Type B pancreatic cell (in vitro differentiated cells): ENCODE measurements at regions not wholly inside any gene's neighbourhood (a gene's known extent, or its start where the extent isn't known, plus 50 kb on each side); places are given as distances from the start of the nearest gene placed in this dataset.

Experiments
- DNase-seq: peaks from one replicate; pipeline ENCODE4 v3.0.0; 2021; ENCODE audit warnings: mixed read lengths; ENCODE audit not compliant: unreplicated experiment; ENCODE audit errors: extremely low spot score
- H3K27ac Mint-ChIP-seq: 2 replicates; pipeline ENCODE4 v1.8.0; 2021; ENCODE audit warnings: mild to moderate bottlenecking, mixed read lengths
- H3K27me3 Mint-ChIP-seq: 2 replicates; pipeline ENCODE4 v1.8.0; 2021; ENCODE audit warnings: mixed read lengths
- H3K36me3 Mint-ChIP-seq: 2 replicates; pipeline ENCODE4 v1.8.0; 2021; ENCODE audit warnings: mixed read lengths
- H3K4me1 Mint-ChIP-seq: one replicate; pipeline ENCODE4 v1.8.0; 2021; ENCODE audit warnings: mixed read lengths; ENCODE audit not compliant: unreplicated experiment
- H3K4me3 Mint-ChIP-seq: 2 replicates; pipeline ENCODE4 v1.8.0; 2021; ENCODE audit warnings: mild to moderate bottlenecking, mixed read lengths
- H3K9me3 Mint-ChIP-seq: 2 replicates; pipeline ENCODE4 v1.8.0; 2021; ENCODE audit warnings: mixed read lengths
- TF ChIP-seq, protein P1 (sequence below): fragments of 200-600 bp; sonication (generic); conservative IDR thresholded peaks from 2 replicates; pipeline ENCODE4 v1.5.0; 2021; ENCODE audit warnings: antibody characterized with exemption, mild to moderate bottlenecking

DNA sequence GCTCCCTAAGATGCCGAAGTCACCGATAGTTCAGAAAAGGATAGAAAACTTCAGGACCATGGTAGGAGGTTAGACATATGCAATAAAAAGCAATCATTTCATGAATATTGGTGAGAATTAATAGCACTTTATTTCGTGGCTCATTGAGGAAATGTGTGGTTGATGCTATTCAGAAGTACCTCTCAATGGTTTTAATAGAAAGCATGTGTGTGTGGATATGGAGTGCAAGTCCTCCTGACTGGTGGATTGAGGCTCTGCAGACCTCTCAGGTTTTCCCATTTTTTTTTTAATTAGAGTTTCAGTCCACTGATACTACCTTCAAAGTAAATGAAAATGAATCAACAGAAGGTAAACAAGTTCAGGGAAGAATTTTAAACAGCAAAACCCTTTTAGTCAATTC lies 384.3 kb upstream of the RARB start:
- H3K4me1 Mint-ChIP-seq, result peaks cover 37% of the 10 kb centered on the region
- DNase-seq, result no peak
- no peaks in the 10 kb centered on the region for H3K27me3 Mint-ChIP-seq
- TF ChIP-seq, protein P1, sequence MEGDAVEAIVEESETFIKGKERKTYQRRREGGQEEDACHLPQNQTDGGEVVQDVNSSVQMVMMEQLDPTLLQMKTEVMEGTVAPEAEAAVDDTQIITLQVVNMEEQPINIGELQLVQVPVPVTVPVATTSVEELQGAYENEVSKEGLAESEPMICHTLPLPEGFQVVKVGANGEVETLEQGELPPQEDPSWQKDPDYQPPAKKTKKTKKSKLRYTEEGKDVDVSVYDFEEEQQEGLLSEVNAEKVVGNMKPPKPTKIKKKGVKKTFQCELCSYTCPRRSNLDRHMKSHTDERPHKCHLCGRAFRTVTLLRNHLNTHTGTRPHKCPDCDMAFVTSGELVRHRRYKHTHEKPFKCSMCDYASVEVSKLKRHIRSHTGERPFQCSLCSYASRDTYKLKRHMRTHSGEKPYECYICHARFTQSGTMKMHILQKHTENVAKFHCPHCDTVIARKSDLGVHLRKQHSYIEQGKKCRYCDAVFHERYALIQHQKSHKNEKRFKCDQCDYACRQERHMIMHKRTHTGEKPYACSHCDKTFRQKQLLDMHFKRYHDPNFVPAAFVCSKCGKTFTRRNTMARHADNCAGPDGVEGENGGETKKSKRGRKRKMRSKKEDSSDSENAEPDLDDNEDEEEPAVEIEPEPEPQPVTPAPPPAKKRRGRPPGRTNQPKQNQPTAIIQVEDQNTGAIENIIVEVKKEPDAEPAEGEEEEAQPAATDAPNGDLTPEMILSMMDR, result no peak
- no peak overlapping the region for H3K4me3 Mint-ChIP-seq
- H3K9me3 Mint-ChIP-seq, result peaks cover 6% of the 10 kb centered on the region
- H3K36me3 Mint-ChIP-seq, result no peaks in the 10 kb centered on the region
- no peak overlapping the region for H3K27ac Mint-ChIP-seq

DNA sequence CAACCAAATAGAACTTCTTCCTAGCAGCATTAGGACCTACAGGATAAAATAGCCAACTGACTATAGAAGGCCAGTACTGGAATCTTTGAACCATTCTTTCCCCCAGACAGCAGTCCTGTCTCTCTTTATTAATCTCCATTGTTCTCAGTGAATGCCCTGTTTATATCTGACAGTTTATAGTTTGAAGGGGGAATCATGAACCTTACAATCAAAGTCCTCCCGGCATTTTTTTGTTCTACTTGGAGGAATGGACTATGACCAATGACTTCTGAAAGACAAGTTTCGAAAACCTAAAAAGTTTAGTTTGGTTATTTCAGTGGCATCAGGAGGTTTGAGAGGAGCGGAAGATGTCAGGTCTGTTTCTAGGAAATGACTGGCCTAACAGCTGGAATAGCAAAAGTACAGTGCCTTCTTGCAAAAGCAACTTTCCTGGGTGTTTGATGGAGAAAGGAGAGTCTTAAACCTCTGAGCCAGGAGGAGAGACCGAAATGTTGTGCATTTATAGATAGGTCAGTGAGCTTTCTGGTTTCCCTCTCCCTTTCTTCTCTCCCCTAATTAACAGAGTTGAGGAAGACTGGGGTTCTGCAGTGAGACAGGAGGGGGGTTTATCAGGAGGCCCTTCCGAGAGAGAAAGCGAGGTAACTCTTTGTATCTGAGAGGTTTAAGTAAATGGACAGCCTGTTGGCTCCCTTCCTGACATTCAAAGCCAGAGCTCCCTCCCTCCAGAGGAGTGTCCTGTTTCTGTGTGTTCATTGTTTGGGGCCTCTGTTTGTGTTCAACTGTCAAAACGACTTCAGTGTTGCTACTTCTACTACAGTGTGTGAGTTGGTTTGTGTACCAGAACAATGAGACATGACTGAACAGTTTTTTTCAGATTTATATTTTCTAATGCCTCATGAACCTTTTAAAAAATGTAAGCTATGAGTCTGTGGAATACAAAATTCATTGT lies 383.0 kb upstream of the RARB start:
- TF ChIP-seq, protein P1, result no peak
- Mint-ChIP-seq H3K4me3 (no peak overlapping the region), H3K4me1 (peaks cover 26% of the 10 kb centered on the region), H3K27me3 (no peaks in the 10 kb centered on the region), H3K27ac (peak overlapping the region; percentile 65), H3K9me3 (peaks cover 1% of the 10 kb centered on the region), H3K36me3 (peaks cover 3% of the 10 kb centered on the region)
- DNase-seq, result no peak

DNA sequence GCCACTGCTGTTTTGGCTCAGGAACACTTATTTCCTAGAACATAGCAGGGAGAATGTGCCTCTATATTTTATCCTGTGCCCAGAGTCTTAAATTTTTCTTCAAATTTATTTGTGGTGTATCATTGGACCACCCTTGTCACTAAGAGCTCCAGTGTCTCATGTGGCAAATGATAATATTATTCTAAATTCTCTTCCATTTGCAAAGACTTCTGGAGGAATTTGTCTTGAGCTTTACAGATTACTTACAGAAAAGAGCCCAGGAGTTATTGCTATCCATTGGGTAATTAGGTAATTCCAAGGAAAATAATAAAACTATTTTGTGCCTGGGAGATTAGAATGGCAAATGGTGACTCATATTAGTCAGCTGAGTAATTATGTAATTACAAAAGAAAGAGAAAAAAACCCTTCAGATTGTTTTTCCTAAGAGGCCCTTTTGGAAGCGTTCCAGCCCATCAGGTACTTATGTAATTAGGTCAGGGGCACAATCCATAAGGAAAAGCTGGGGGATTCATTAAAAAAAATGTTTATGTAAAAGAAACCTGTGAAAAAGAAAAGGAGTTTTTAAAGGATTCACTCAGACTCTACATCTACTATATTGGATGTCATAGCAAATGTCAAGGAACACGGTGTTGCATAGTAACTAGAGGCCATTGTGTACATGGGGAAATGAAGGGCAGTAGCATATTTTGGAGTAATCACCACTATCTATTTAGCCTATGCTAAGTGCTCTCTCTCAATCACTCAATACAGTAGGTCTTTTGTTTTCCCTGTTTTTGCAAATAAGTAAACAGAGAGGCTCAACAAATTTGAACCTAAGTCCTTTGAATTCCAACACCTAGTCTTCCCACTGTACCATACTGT lies 380.9 kb upstream of the RARB start:
- H3K27ac Mint-ChIP-seq, result no peak overlapping the region
- no peak overlapping the region for H3K4me3 Mint-ChIP-seq
- H3K9me3 Mint-ChIP-seq, result no peaks in the 10 kb centered on the region
- TF ChIP-seq, protein P1, result no peak
- H3K36me3 Mint-ChIP-seq, result peaks cover 3% of the 10 kb centered on the region
- no peak for DNase-seq
- H3K27me3 Mint-ChIP-seq, result no peaks in the 10 kb centered on the region
- peaks cover 23% of the 10 kb centered on the region for H3K4me1 Mint-ChIP-seq

DNA sequence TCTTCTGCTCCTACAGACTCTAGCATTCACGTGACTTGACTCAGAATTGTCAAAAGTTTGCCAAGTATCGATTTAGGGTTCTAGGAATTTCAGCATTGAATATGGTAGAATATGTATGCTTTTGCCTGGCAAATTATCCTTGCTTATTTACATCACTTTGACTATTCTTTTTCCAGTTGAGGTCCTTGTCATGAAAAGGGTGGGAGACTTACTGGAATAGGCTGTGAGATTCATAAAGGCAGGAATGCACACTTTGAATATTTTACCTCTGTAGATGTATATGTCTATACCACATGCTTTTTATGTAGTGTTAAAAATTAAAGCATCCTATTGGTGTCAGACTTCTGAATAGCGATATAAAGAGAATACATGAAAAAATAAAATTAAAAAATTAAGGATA lies 378.8 kb upstream of the RARB start:
- no peak overlapping the region for H3K4me3 Mint-ChIP-seq
- TF ChIP-seq, protein P1, result no peak
- H3K27ac Mint-ChIP-seq, result no peak overlapping the region
- peaks cover 22% of the 10 kb centered on the region for H3K4me1 Mint-ChIP-seq
- H3K27me3 Mint-ChIP-seq, result peaks cover 4% of the 10 kb centered on the region
- DNase-seq, result no peak
- peaks cover 3% of the 10 kb centered on the region for H3K36me3 Mint-ChIP-seq
- no peaks in the 10 kb centered on the region for H3K9me3 Mint-ChIP-seq

DNA sequence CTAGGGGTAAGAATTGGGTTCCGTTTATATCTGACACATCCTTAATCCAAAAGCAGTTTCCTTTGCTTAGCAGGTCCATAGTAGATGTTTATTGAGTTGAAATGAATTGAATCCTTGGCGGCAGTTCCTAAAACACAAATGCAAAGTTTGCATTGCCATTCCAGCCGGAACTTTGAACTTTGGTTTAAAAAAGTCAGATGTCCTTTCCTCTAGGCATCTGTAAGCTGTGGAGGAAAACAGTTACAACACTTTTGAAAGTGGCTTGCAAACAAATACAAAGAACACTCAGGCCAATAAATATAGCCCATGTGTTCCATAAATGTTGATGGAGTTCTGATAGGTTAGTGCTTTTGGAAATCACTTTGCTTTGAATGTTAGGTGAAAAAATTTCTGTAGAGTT lies 374.7 kb upstream of the RARB start:
- H3K4me3 Mint-ChIP-seq, result no peak overlapping the region
- DNase-seq, result no peak
- peaks cover 7% of the 10 kb centered on the region for H3K36me3 Mint-ChIP-seq
- peaks cover 4% of the 10 kb centered on the region for H3K27me3 Mint-ChIP-seq
- peaks cover 18% of the 10 kb centered on the region for H3K4me1 Mint-ChIP-seq
- H3K27ac Mint-ChIP-seq, result no peak overlapping the region
- TF ChIP-seq, protein P1, result no peak
- H3K9me3 Mint-ChIP-seq, result no peaks in the 10 kb centered on the region
